Nephron progenitor cell (in vitro differentiated cells): ENCODE measurements at regions not wholly inside any gene's neighbourhood (a gene's known extent, or its start where the extent isn't known, plus 50 kb on each side); places are given as distances from the start of the nearest gene placed in this dataset.

ENCODE experiments used
- DNase-seq: peaks from one replicate; pipeline ENCODE4 v3.0.0; 2021
- H3K27ac Mint-ChIP-seq: 2 replicates; pipeline ENCODE4 v1.8.0; 2021; ENCODE audit warnings: mild to moderate bottlenecking, moderate library complexity, mixed read lengths
- H3K27me3 Mint-ChIP-seq: 2 replicates; pipeline ENCODE4 v1.8.0; 2021; ENCODE audit warnings: mild to moderate bottlenecking, low read depth, mixed read lengths; ENCODE audit not compliant: poor library complexity
- H3K36me3 Mint-ChIP-seq: 2 replicates; pipeline ENCODE4 v1.8.0; 2021; ENCODE audit warnings: low read depth, mixed read lengths
- H3K4me1 Mint-ChIP-seq: 2 replicates; pipeline ENCODE4 v1.8.0; 2021; ENCODE audit warnings: mixed read lengths
- H3K4me3 Mint-ChIP-seq: 2 replicates; pipeline ENCODE4 v1.8.0; 2021; ENCODE audit warnings: mild to moderate bottlenecking, moderate library complexity, mixed read lengths
- H3K9me3 Mint-ChIP-seq: 2 replicates; pipeline ENCODE4 v1.8.0; 2021; ENCODE audit warnings: mild to moderate bottlenecking, moderate library complexity, mixed read lengths
- TF ChIP-seq, protein P1 (sequence below): fragments of 200-600 bp; sonication (generic); IDR thresholded peaks from 2 replicates; pipeline ENCODE4 v1.5.0; 2021; ENCODE audit warnings: antibody characterized with exemption

DNA sequence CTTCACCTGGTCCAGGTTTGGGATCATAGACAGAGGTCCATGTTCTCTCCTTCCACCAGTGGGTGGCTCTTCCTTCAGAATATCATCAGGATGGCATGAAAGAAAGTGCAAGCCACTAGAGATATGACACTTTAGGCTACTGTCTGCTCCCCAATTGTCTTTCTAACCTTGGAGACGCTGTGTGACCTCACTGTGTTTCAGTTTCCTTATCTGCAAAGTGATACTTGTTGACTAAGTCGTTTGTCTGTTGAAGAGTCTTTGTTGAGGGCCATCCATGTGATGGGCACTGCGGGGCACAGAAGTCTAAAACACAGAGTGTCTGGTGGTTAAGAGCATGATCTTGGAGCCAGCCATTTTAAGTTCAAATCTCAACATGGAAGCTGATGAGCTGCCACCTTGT lies 259.9 kb upstream of the THSD7B start:
- DNase-seq: no peak
- Mint-ChIP-seq H3K4me1 (no peaks in the 10 kb centered on the region), H3K36me3 (no peaks in the 10 kb centered on the region), H3K27me3 (peaks cover 26% of the 10 kb centered on the region), H3K27ac (no peak overlapping the region), H3K9me3 (no peaks in the 10 kb centered on the region), H3K4me3 (no peak overlapping the region)
- TF ChIP-seq, protein P1, sequence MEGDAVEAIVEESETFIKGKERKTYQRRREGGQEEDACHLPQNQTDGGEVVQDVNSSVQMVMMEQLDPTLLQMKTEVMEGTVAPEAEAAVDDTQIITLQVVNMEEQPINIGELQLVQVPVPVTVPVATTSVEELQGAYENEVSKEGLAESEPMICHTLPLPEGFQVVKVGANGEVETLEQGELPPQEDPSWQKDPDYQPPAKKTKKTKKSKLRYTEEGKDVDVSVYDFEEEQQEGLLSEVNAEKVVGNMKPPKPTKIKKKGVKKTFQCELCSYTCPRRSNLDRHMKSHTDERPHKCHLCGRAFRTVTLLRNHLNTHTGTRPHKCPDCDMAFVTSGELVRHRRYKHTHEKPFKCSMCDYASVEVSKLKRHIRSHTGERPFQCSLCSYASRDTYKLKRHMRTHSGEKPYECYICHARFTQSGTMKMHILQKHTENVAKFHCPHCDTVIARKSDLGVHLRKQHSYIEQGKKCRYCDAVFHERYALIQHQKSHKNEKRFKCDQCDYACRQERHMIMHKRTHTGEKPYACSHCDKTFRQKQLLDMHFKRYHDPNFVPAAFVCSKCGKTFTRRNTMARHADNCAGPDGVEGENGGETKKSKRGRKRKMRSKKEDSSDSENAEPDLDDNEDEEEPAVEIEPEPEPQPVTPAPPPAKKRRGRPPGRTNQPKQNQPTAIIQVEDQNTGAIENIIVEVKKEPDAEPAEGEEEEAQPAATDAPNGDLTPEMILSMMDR: no peak

DNA sequence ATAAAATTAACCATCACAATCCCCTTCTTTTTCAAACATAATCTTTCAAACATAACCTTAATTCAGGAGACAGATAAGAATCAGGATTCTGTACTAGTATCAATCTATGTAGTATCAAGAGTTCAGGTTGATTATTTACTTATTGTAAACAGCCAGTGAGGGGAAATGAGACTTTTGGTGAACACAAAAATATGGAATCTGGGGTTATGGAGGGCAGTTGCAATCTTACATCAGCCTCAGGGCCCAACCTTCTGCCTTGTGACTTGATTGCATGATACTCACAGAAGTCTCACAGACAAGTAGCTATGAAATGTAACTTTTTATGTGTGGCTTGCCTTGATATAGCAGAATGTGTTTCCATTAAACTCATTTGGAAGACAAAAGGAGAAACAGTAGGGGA lies 262.7 kb upstream of the THSD7B start:
- H3K36me3 Mint-ChIP-seq: no peaks in the 10 kb centered on the region
- H3K9me3 Mint-ChIP-seq: no peaks in the 10 kb centered on the region
- peaks cover 21% of the 10 kb centered on the region for H3K27me3 Mint-ChIP-seq
- TF ChIP-seq, protein P1: no peak
- H3K4me1 Mint-ChIP-seq: no peaks in the 10 kb centered on the region
- H3K4me3 Mint-ChIP-seq: no peak overlapping the region
- no peak for DNase-seq
- H3K27ac Mint-ChIP-seq: no peak overlapping the region

GRCh38 chr2:136497709-136498108 lies 267.6 kb upstream of the THSD7B start:
- TF ChIP-seq, protein P1: no peak
- no peak for DNase-seq
- no peaks in the 10 kb centered on the region for H3K4me1 Mint-ChIP-seq
- H3K27me3 Mint-ChIP-seq: peaks cover 19% of the 10 kb centered on the region
- no peaks in the 10 kb centered on the region for H3K9me3 Mint-ChIP-seq
- H3K36me3 Mint-ChIP-seq: no peaks in the 10 kb centered on the region
- no peak overlapping the region for H3K4me3 Mint-ChIP-seq
- H3K27ac Mint-ChIP-seq: no peak overlapping the region

DNA sequence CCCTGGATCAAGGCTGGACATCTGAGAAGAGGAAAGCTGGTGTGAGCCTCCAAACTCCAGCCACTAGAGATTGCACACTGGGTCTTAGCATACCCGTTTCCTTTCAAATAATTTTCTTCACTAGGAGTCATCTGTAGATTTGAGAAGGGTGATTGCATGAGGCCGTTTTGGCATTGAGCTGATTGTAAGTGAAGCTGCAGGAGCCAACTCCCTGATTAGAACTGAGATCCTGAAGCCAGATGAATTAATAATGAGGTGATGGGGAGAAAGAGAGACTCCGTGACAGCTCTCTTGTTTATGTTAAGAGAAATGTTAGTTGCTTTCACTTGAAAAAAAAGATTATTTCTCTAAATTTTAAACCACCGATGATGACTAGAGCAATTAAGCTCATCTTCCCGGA lies 268.4 kb upstream of the THSD7B start:
- Mint-ChIP-seq H3K27ac (no peak overlapping the region), H3K4me3 (no peak overlapping the region), H3K36me3 (no peaks in the 10 kb centered on the region), H3K27me3 (peaks cover 14% of the 10 kb centered on the region), H3K9me3 (no peaks in the 10 kb centered on the region), H3K4me1 (no peaks in the 10 kb centered on the region)
- no peak for DNase-seq
- TF ChIP-seq, protein P1: no peak

DNA sequence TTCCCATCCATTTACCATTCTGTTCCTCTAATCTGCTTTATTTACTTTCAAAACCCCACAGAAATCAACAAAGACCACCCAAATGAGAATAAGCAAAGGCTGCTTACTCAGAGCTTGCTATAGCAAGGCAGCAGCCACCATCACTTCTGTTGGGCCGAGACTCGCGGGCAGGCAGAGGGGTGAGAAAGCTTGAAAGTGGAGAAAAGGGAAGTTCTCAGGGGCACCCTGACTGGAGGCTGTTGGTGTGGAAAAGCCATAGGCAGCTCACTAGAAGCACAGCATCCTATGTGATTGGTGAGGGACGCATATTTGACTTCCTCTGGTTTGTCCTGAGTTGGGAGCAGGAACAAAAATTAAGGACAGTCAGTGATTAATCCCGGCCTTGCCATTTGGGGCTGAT lies 269.7 kb upstream of the THSD7B start:
- no peaks in the 10 kb centered on the region for H3K36me3 Mint-ChIP-seq
- H3K4me1 Mint-ChIP-seq: no peaks in the 10 kb centered on the region
- TF ChIP-seq, protein P1: no peak
- H3K27ac Mint-ChIP-seq: no peak overlapping the region
- DNase-seq: no peak
- no peak overlapping the region for H3K4me3 Mint-ChIP-seq
- H3K9me3 Mint-ChIP-seq: no peaks in the 10 kb centered on the region
- peaks cover 11% of the 10 kb centered on the region for H3K27me3 Mint-ChIP-seq

DNA sequence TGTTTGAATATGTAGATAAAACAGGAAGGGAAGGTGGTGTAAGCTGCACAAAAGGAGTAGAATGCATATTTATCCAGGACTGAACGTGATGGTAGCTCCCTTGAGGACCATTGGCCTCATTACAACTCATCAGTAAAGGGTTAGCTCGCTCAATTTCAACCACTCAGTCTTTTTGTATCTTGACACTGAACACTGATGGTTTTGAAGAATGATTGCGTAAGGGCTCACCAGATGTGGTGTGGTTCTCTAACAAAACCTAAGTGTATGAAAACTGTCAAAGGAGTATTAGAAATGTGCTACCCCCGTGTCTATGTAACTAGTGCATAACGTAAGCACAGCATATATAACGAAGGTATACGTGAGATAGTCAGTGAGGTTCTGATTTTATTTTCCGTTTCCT lies 272.4 kb upstream of the THSD7B start:
- H3K4me1 Mint-ChIP-seq: peaks cover 1% of the 10 kb centered on the region
- H3K27me3 Mint-ChIP-seq: peaks cover 11% of the 10 kb centered on the region
- peaks cover 2% of the 10 kb centered on the region for H3K9me3 Mint-ChIP-seq
- H3K36me3 Mint-ChIP-seq: no peaks in the 10 kb centered on the region
- no peak for DNase-seq
- TF ChIP-seq, protein P1: no peak
- H3K4me3 Mint-ChIP-seq: no peak overlapping the region
- H3K27ac Mint-ChIP-seq: no peak overlapping the region
